Skeletal muscle cell (primary cell): ENCODE measurements at regions not wholly inside any gene's neighbourhood (a gene's known extent, or its start where the extent isn't known, plus 50 kb on each side); places are given as distances from the start of the nearest gene placed in this dataset.
A peak's percentile ranks its signal among the peaks of the same experiment; 100 is the strongest.
"Not testable (repeated sequence)": the region's sequence is repeated elsewhere in the genome, so short reads cannot be mapped to it uniquely, and the experiment has no call there.

ENCODE experiments used
- DNase-seq: peaks from one replicate; pipeline ENCODE4 v3.0.0-alpha.2; 2010; ENCODE audit warnings: low read depth
- H3K4me3 ChIP-seq: 2 replicates; pipeline ENCODE4 v1.5.1; 2011; ENCODE audit warnings: low read depth, mild to moderate bottlenecking, control low read depth, low read length, moderate library complexity

DNA sequence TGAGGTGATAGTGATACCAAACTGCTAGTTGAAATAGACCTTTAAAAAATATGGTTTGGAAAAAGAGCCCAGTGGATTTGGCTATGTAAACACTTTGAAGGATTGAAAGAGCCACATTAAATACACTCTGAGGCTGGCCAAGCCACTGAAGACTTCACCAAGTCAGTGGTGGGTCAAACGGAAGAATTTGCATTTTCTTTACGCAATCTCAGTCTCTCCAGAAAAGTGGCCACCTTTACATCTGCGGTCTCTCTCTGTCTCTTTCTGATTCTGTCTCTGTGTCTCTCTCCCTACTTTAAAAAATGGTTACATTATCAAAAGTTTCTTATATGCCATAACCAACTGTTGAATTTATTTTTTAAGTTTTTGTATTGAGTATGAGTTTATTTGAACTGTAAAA, 651.2 kb upstream of the PITX2 start:
- DNase-seq, result no peak
- H3K4me3 ChIP-seq, result no peak overlapping the region

DNA sequence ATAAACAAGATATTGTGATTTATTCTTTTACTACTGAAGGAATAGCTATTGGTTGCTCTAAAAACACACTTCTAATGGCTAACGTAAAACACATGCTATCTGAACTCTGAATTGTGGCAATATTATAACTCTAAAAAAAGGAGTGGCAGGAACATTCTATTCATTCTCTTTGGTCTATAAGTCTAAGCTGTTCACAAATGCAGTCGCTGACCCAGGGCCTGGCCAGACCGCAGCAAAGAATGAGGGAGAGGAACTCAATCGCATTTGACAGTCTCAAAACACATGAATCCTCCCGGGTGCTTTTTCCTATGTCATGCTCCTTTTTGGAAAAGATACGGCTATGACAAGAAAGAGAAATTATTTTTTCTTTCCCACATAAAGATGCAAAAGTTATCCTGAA, 651.6 kb upstream of the PITX2 start:
- DNase-seq, result no peak
- no peak overlapping the region for H3K4me3 ChIP-seq

DNA sequence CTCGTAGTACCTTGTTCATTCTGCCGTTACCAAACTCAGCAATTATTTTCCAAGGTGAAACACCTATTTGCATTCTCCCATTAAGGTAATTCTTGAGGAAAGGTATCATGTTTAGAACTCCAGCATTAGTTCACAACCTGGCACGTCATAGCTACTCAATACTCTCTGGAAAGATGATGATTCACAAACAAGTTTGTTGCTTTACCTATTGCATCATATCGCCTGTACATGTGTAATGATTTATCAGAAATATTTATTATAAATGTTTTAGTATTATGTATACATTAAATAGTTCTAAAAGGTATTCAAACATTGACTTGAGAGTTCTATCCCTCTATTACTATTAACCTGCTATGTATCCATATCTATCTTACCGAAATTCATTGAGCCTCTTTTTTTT, 658.3 kb upstream of the PITX2 start:
- no peak for DNase-seq
- no peak overlapping the region for H3K4me3 ChIP-seq

DNA sequence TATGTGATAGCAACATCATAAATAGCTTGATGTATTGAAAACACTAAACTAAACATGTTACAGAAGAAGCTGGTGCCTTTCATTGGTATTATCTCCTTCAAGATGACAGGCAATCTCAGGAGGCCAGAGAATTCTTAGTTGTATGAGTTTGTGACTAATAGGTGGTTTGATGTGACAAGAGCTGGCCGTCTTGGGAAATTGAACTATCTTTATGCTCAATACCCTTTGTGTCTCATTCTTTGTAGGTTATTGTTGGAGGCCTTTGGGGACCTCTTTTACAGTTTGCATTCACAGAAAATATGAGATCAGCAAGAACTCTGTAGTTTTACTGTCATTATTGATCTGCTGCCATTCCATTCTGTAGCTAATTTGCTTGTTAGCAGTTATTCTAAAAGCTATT, 659.2 kb upstream of the PITX2 start:
- no peak overlapping the region for H3K4me3 ChIP-seq
- DNase-seq, result no peak

DNA sequence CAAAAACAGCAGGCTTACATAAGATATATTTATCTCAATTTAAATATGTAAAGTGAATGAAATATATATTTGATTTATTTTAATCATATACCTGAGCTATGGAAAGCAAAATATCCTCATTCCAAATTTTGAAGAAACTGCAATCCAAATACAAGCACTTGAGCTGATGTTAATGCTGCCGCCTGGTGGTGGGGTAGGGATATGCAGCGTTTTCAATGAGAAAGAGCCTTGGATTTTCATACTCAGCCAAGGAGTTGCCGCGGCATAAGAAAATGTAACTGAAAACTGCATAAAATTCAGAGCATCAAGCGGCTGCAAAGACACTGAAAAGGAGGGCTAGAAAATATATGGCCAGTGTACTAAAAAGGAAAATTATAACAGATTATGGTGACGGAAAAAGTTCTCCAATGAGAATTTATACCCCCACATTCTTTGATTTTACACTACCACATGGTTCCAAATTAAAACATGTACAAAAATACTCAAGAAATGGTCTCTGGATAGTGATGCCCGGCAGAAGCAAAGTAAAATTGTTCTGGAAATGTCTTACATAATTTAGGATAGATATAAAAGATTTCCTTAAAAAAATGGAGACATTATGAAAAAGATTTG, 660.3 kb upstream of the PITX2 start:
- H3K4me3 ChIP-seq, result no peak overlapping the region
- no peak for DNase-seq

DNA sequence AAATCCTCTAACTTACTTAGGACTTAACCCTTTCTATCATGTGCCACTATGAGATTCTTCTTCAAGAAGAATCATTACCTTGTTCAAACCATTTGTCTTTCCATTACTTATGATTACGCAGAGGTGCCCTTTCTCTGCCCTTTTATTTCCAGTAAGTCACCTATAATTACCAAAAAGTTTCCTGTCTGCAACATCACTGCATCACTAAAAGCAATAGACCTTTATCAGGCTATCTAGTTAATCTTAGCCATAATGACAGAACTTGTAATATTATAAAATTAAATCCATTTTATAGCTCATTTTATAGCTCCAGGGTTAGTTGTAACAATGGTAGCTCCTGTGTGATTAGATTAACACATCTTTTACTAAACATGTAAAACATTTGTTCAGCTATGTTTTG, 673.6 kb upstream of the PITX2 start:
- DNase-seq, result no peak
- no peak overlapping the region for H3K4me3 ChIP-seq

DNA sequence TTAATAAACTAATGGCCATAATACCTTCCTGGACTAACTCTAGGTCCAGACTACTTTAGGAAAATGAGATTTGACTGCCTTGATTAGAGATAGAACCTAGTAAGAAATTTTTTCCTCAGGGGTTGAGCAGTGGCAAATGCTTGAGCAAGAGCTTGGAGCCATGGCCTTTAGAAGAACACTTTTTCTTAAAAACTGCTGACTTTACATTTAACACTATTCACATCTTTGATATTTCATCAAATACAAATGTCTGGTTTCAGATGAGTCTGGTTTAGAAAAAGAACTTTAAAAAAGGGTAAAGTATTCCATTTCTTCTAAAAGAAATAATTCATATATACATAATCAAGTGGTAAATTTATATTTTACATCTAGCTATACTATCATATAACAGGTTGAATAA, 680.9 kb upstream of the PITX2 start:
- H3K4me3 ChIP-seq, result no peak overlapping the region
- DNase-seq, result no peak

DNA sequence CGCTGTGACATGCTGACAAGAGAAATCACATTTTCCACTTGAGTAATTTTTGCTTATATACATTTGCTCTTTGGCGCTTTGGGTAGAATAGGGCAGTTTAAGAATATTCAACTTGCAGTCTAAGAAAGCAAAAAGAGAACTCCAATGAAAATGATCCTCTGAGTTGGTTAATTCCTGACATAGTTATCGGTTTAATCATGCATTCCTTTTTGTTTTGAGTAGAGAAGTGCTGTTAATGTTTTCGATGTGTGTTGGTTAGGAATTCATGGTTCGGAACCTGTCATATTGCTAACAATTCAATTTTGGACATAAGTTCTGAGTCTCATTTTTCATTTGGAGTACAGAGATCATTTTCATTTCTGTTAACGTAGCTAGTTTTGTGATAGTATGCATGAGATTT, 700.6 kb upstream of the PITX2 start:
- no peak overlapping the region for H3K4me3 ChIP-seq
- peak; percentile 31 for DNase-seq

DNA sequence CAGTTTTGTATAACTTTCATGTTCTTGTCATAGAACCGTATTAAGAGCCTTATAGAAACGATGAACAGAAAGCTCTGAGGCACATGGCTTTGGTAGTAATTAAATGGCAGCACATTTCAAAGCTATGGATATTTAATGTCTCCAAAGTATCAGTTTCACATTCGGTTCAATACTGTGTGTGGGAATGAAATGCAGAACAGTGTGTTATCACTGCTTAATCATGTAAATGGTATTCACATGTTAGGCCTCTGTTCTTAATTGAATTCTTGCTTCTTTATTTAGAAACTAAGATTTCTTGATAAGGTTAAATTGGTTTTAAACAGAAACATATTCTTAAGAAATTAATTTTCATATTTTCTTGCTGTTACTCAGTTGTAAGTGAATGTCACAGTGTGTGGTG, 701.0 kb upstream of the PITX2 start:
- H3K4me3 ChIP-seq, result no peak overlapping the region

DNA sequence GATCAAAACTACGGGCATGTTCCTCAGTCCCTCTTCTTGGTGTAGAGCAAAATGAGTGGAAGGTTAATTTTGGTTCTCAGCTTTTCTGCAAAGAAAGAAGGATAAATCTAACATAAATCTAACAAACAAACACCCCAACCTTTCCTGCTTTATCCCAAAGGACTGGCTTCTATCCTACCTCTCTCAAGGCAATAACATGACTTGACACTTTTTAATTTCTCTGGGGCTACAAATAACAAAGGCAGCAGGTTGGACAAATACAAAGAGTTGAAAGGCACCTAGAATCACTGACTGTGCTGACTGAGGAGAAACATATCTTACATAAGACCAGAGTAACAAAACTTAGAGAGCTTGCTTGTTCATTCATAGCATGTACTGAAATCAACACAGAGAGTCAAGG, 703.6 kb upstream of the PITX2 start:
- DNase-seq, result no peak

More for the DNA sequence above, 701.0 kb upstream of the PITX2 start:
- DNase-seq, result peak; percentile 5

DNA sequence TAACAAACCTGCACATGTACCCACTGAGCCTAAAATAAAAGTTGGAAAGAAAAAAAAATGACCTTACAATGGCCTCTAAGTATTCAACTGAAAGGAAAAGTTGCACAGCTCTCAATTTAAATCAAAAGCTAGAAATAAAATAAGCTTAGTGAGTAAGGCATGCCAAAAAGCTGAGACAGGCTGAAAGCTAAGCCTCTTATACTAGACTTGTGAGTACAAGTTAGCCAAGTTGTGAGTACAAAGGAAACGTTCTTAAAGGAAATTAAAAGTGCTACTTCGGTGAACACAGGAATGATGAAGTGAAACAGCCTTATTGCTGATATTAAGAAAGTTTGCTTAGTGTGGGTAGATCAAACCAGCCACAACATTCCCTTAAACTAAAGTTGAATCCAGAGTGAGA, 707.9 kb upstream of the PITX2 start:
- H3K4me3 ChIP-seq, result no peak overlapping the region
- DNase-seq, result peak; percentile 3

More for the DNA sequence above, 703.6 kb upstream of the PITX2 start:
- H3K4me3 ChIP-seq, result no peak overlapping the region

DNA sequence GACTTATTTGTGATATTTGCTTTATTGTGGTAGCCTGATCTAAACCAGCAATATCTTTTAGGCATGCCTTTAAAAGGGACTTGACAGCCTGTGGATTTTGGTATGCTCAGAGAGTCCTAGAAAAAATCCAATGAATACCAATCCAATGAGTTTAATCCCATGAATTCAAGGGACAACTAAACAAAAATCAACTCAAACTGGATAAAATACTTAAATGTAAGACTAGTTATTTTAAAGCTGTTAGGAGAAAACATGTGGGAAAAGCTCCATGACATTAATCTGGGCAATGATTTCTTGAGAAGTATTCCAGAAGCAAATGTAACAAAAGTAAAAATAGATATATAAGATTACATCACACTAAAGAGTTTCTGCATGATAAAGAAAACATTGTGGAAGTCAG, 711.5 kb upstream of the PITX2 start:
- DNase-seq, result no peak
- H3K4me3 ChIP-seq, result no peak overlapping the region

DNA sequence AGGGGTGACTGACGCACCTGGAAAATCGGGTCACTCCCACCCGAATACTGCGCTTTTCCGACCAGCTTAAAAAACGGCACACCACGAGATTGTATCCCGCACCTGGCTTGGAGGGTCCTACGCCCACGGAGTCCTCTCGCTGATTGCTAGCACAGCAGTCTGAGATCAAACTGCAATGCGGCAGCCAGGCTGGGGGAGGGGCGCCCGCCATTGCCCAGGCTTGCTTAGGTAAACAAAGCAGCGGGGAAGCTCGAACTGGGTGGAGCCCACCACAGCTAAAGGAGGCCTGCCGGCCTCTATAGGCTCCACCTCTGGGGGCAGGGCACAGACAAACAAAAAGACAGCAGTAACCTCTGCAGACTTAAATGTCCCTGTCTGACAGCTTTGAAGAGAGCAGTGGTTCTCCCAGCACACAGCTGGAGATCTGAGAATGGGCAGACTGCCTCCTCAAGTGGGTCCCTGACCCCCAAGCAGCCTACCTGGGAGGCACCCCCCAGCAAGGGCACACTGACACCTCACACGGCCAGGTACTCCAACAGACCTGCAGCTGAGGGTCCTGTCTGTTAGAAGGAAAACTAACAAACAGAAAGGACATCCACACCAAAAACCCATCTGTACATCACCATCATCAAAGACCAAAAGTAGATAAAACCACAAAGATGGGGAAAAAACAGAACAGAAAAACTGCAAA, 714.5 kb upstream of the PITX2 start:
- H3K4me3 ChIP-seq, DNase-seq: not testable (repeated sequence)

DNA sequence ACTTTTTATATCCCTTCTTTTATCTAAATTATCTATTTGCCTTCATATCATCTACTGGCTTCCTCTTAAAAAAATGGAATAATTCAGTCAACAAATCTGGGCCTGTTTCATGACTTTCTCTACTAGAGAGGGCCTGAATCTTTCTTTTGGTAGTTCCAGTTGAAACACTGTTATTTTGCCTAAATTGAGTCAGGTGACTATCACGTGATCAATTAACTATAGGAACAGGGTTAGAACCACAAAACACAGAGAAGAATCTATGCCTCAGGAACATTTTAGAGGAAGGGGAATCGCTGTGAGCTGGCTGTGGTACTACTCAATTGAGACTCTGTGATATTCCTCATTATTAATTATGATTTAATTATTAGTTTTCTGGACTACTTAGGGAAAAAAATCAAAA, 736.7 kb upstream of the PITX2 start:
- no peak for DNase-seq
- no peak overlapping the region for H3K4me3 ChIP-seq

DNA sequence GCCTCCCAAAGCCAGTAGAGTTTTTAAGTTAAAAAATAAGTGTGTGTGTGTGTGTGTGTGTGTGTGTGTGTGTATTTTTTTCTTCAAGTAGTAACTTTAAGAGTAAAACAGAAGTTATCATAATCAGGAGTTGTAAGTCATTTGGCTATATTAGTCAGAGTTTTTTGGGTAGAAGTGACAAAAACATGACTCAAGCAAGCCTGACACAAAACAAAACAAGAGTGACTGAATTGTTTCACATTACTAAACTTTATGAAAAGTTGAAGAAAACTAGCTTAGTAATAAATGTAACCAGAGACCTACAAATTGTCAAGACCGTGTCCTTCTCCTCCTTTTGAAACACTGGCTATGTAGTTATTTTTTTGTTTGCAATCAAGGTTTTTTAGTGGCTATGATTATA, 738.0 kb upstream of the PITX2 start:
- no peak for DNase-seq
- no peak overlapping the region for H3K4me3 ChIP-seq

DNA sequence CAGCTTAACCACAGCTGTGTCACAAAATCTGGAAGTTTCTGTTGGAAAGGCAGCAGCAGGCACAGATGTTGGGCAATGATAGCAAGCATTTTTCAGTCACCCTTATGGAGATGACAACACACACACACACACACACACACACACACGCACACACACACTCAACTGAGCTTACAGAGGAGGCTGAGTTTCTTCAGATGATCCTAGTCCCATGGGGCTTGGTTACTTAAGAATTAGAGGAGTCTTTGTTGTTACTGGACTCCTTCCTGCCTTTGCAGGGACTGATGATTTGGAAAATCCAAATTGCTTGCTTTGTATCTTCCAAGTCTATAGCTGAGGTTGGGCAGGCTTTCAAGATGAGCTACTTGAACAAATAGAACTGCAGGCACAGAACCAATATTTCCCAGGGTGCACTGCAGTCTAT, 740.1 kb upstream of the PITX2 start:
- DNase-seq, result peak; percentile 99
- H3K4me3 ChIP-seq, result no peak overlapping the region

DNA sequence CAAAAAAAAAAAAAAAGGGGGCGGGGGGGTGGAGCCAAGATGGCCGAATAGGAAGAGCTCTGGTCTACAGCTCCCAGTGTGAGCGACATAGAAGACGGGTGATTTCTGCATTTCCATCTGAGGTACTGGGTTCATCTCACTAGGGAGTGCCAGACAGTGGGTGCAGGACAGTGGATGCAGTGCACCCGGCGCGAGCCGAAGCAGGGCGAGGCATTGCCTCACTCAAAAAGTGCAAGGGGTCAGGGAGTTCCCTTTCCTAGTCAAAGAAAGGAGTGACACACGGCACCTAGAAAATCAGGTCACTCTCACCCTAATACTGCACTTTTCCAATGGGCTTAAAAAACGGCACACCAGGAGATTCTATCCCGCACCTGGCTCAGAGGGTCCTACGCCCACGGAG, 755.0 kb upstream of the PITX2 start:
- DNase-seq, H3K4me3 ChIP-seq: not testable (repeated sequence)

DNA sequence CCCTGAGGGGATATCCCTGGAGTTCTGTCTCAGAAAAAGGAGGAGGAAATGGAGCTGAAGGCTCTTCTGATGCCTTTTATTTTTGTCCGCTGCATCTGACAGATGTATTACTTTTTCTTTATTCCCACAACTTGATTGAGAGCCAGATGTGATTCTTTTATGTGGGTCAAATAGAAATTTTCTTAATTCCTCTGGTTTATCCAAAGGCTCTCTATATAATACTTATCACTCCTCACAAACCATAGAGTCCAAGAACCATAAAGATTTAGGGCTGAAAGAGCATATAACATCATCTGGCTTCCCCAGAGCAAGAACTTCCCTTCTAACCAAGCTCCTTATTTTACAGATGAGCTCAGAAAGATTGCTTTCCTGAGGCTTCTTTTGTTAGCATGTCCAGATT, 756.7 kb upstream of the FAM241A start:
- H3K4me3 ChIP-seq, result no peak overlapping the region
- DNase-seq, result no peak

DNA sequence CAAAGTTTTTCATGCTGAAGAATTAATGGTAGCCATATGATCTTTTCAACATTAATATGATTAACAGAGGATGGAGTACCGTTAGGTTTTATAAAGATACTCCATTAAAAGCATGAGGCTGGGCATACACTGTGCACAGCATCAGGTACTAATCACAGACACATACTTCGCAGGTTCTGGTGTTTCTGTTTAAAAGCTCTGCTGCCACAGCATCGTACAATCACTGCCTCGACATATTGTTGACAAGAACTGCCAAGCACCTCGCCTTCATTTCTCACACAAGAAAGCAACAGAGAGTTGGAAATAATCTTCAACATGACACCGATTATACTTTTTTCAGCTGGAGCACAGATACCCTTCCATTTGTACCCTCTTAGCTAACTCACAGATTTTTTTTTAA, 753.4 kb upstream of the FAM241A start:
- no peak overlapping the region for H3K4me3 ChIP-seq
- no peak for DNase-seq

DNA sequence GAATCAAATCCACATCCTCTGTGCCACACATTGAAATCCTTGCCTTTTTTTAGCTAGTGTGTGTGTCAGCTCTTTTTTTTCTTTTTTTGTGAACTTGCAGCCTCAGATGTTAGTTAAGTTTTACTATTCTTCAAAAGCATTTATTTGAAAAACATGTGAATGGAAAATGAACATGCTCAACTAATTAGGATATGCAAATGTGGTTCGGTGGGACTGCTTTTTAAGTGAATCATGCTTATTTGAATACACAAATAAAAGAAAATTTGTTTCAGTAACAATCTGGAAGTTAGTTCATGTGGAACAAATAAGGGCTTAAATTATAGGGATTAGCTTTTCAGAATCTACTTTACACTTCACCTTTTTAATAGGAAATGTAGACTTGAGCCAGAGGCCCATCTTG, 751.5 kb upstream of the FAM241A start:
- H3K4me3 ChIP-seq, result no peak overlapping the region
- DNase-seq, result no peak

DNA sequence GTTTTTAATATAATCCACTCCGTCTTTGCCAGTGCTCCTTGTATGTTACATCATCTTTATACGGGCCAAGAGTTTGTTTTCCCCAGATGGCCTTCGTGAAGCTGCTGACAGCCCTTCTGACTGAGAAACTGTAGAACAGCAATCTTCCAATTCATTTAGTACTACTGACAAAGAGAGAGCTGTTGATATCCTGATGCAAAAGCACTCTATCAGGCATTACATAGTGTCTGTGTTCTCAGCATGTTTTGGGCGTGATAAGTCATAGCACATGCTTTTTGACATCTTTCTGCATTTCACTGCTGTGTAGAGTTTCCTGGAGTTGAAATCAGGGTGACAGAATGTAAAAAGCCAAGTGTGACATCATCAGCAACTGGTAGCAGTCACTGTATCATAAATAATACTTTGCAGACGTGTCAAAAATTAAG, 746.3 kb upstream of the FAM241A start:
- no peak overlapping the region for H3K4me3 ChIP-seq
- DNase-seq, result peak; percentile 79
